CD4-positive, alpha-beta memory T cell (primary cell): ENCODE measurements at regions not wholly inside any gene's neighbourhood (a gene's known extent, or its start where the extent isn't known, plus 50 kb on each side); places are given as distances from the start of the nearest gene placed in this dataset.

Experiments
- CTCF ChIA-PET: fragments of 350-600 bp; sonication (Branson Sonifier 250); formaldehyde crosslinking; loops from one replicate; lab custom pipeline; 2021; ENCODE audit warnings: inconsistent platforms; ENCODE audit not compliant: partially characterized antibody; lab: Charles Lee
- POLR2A ChIA-PET: fragments of 350-600 bp; sonication (Branson Sonifier 250); formaldehyde crosslinking; loops from one replicate; lab custom pipeline; 2021; ENCODE audit not compliant: partially characterized antibody; lab: Charles Lee
- DNase-seq, 5 donors: peaks; one replicate each; pipeline versions ENCODE4 v3.0.0 to v3.0.0-alpha.2; 2020 to 2022; ENCODE audit warnings: mixed read lengths in 1 of 5
- H3K27ac ChIP-seq: one replicate; pipeline ENCODE4 v1.7.0; 2013; ENCODE audit warnings: low read depth, low read length
- H3K27me3 ChIP-seq: 2 replicates; pipeline ENCODE4 v1.7.0; 2013; ENCODE audit warnings: mild to moderate bottlenecking, low read length, moderate library complexity; ENCODE audit not compliant: insufficient read depth
- H3K36me3 ChIP-seq: 2 replicates; pipeline ENCODE4 v1.7.0; 2013; ENCODE audit warnings: mild to moderate bottlenecking, low read length, moderate library complexity; ENCODE audit not compliant: insufficient read depth
- H3K4me1 ChIP-seq: 2 replicates; pipeline ENCODE4 v1.7.0; 2013; ENCODE audit warnings: mild to moderate bottlenecking, low read length, moderate library complexity; ENCODE audit not compliant: insufficient read depth
- H3K4me3 ChIP-seq, 2 donors: one replicate each; pipeline ENCODE4 v1.7.0; 2013; ENCODE audit warnings: low read length in 2 of 2, mild to moderate bottlenecking in 1 of 2
- H3K9me3 ChIP-seq, 2 donors: one replicate each; pipeline ENCODE4 v1.7.0; 2013; ENCODE audit warnings: low read length in 2 of 2, control low read depth in 1 of 2; ENCODE audit not compliant: control insufficient read depth in 1 of 2
- H3K27ac Mint-ChIP-seq, 7 donors: one replicate each; pipeline ENCODE4 v1.8.0; 2020 to 2021; ENCODE audit warnings: mixed read lengths in 7 of 7, mild to moderate bottlenecking in 6 of 7, inconsistent platforms in 3 of 7, moderate library complexity in 3 of 7
- H3K27me3 Mint-ChIP-seq, 2 donors: one replicate each; pipeline ENCODE4 v1.8.0; 2020 to 2021; ENCODE audit warnings: mixed read lengths in 2 of 2
- H3K36me3 Mint-ChIP-seq, 2 donors: one replicate each; pipeline ENCODE4 v1.8.0; 2020 to 2021; ENCODE audit warnings: mixed read lengths in 2 of 2, inconsistent platforms in 1 of 2, mild to moderate bottlenecking in 1 of 2
- H3K4me1 Mint-ChIP-seq, 4 donors: one replicate each; pipeline ENCODE4 v1.8.0; 2020 to 2021; ENCODE audit warnings: mixed read lengths in 4 of 4, mild to moderate bottlenecking in 1 of 4
- H3K4me3 Mint-ChIP-seq, 8 donors: one replicate each; pipeline ENCODE4 v1.8.0; 2020 to 2021; ENCODE audit warnings: mixed read lengths in 8 of 8, mild to moderate bottlenecking in 7 of 8, moderate library complexity in 6 of 8, inconsistent platforms in 3 of 8
- H3K9me3 Mint-ChIP-seq, 8 donors: one replicate each; pipeline ENCODE4 v1.8.0; 2020 to 2021; ENCODE audit warnings: mixed read lengths in 8 of 8, mild to moderate bottlenecking in 5 of 8, inconsistent platforms in 3 of 8, moderate library complexity in 1 of 8
- intact Hi-C: fragments of 100-400 bp; cut with micrococcal nuclease; formaldehyde crosslinking; loops from one replicate; pipeline ENCODE4 v1.15.1; 2023

- no peak for DNase-seq
- CTCF ChIA-PET = no interaction called here
- Histone ChIP-seq H3K27ac (no peak overlapping the region), H3K27me3 (no peaks in the 10 kb centered on the region), H3K9me3 (no peaks in the 10 kb centered on the region), H3K4me3 (no peak overlapping the region), H3K4me1 (no peaks in the 10 kb centered on the region), H3K36me3 (no peaks in the 10 kb centered on the region)
- Mint-ChIP-seq H3K27me3 (no peaks in the 10 kb centered on the region), H3K27ac (no peak overlapping the region), H3K4me3 (no peak overlapping the region), H3K36me3 (peaks cover 0 to 3% of the 10 kb centered on the region in 2 donors), H3K9me3 (peaks cover 0 to under 1% (median 0%) of the 10 kb centered on the region in 8 donors), H3K4me1 (no peaks in the 10 kb centered on the region)
- intact Hi-C loops = no loop called here
- POLR2A ChIA-PET = no interaction called here
These were observed 134.6 kb downstream of the VRK1 start for GRCh38 chr14:96931751-96932150.

GRCh38 chr14:96934638-96935330 is 137.6 kb downstream of the VRK1 start:
- Mint-ChIP-seq H3K27ac (no peak overlapping the region), H3K9me3 (peaks cover 0 to 4% (median 0%) of the 10 kb centered on the region in 8 donors), H3K4me3 (no peak overlapping the region), H3K4me1 (no peaks in the 10 kb centered on the region), H3K36me3 (peaks cover 0 to 3% of the 10 kb centered on the region in 2 donors), H3K27me3 (no peaks in the 10 kb centered on the region)
- CTCF ChIA-PET = no interaction called here
- Histone ChIP-seq H3K9me3 (no peaks in the 10 kb centered on the region), H3K27me3 (no peaks in the 10 kb centered on the region), H3K4me1 (no peaks in the 10 kb centered on the region), H3K4me3 (no peak overlapping the region), H3K36me3 (no peaks in the 10 kb centered on the region), H3K27ac (no peak overlapping the region)
- POLR2A ChIA-PET = no interaction called here
- no peak for DNase-seq
- intact Hi-C loops = no loop called here

- no peak overlapping the region for H3K27ac ChIP-seq
- H3K27me3 Mint-ChIP-seq = no peaks in the 10 kb centered on the region
- H3K4me3 Mint-ChIP-seq = no peak overlapping the region
- H3K27me3 ChIP-seq = no peaks in the 10 kb centered on the region
- H3K9me3 ChIP-seq = no peaks in the 10 kb centered on the region
- DNase-seq = no peak
- H3K36me3 Mint-ChIP-seq = no peaks in the 10 kb centered on the region
- no peak overlapping the region for H3K4me3 ChIP-seq
- no peaks in the 10 kb centered on the region for H3K4me1 ChIP-seq
- no peaks in the 10 kb centered on the region for H3K4me1 Mint-ChIP-seq
- CTCF ChIA-PET = no interaction called here
- H3K9me3 Mint-ChIP-seq = peaks cover 0 to 4% (median 0%) of the 10 kb centered on the region in 8 donors
- H3K27ac Mint-ChIP-seq = no peak overlapping the region
- H3K36me3 ChIP-seq = no peaks in the 10 kb centered on the region
- intact Hi-C loops = no loop called here
- POLR2A ChIA-PET = no interaction called here
These were observed 141.8 kb downstream of the VRK1 start for GRCh38 chr14:96938946-96939345.

- H3K36me3 Mint-ChIP-seq = no peaks in the 10 kb centered on the region
- no peak overlapping the region for H3K27ac Mint-ChIP-seq
- Histone ChIP-seq H3K27me3 (no peaks in the 10 kb centered on the region), H3K27ac (no peak overlapping the region), H3K4me1 (peaks cover 2% of the 10 kb centered on the region), H3K9me3 (no peaks in the 10 kb centered on the region), H3K36me3 (no peaks in the 10 kb centered on the region), H3K4me3 (no peak overlapping the region)
- CTCF ChIA-PET = no interaction called here
- H3K9me3 Mint-ChIP-seq = peaks cover 0 to 4% (median 0%) of the 10 kb centered on the region in 8 donors
- no peaks in the 10 kb centered on the region for H3K27me3 Mint-ChIP-seq
- intact Hi-C loops = no loop called here
- no peaks in the 10 kb centered on the region for H3K4me1 Mint-ChIP-seq
- no peak for DNase-seq
- no peak overlapping the region for H3K4me3 Mint-ChIP-seq
- POLR2A ChIA-PET = no interaction called here
These were observed 142.8 kb downstream of the VRK1 start for GRCh38 chr14:96940009-96940408.

GRCh38 chr14:96944297-96944696 is 147.1 kb downstream of the VRK1 start:
- no peak overlapping the region for H3K4me3 ChIP-seq
- no peaks in the 10 kb centered on the region for H3K27me3 ChIP-seq
- H3K36me3 ChIP-seq = no peaks in the 10 kb centered on the region
- H3K36me3 Mint-ChIP-seq = peaks cover 0 to 4% of the 10 kb centered on the region in 2 donors
- ChIA-PET CTCF (no interaction called here), POLR2A (interaction anchor here (1.2 kb wide), 1 partner anchor 72 kb away, joined by 3 read pairs; no protein-coding TSS in a partner anchor)
- no peak overlapping the region for H3K4me3 Mint-ChIP-seq
- H3K9me3 Mint-ChIP-seq = peaks cover 0 to 3% (median 0%) of the 10 kb centered on the region in 8 donors
- H3K27me3 Mint-ChIP-seq = no peaks in the 10 kb centered on the region
- H3K27ac ChIP-seq = no peak overlapping the region
- no peak overlapping the region for H3K27ac Mint-ChIP-seq
- DNase-seq = no peak
- H3K4me1 Mint-ChIP-seq = peaks cover 9 to 19% (median 14%) of the 10 kb centered on the region in 4 donors
- H3K9me3 ChIP-seq = no peaks in the 10 kb centered on the region
- peaks cover 16% of the 10 kb centered on the region for H3K4me1 ChIP-seq
- intact Hi-C loops = no loop called here

- no peaks in the 10 kb centered on the region for H3K27me3 Mint-ChIP-seq
- H3K36me3 Mint-ChIP-seq = peaks cover 0 to 4% of the 10 kb centered on the region in 2 donors
- H3K27ac Mint-ChIP-seq = peak overlapping the region in 1 of 7 donors; percentile 8
- intact Hi-C loops = no loop called here
- H3K4me1 Mint-ChIP-seq = peaks cover 17 to 31% (median 24%) of the 10 kb centered on the region in 4 donors
- peak overlapping the region in 3 of 8 donors; percentile 1 to 7 (median 3) for H3K4me3 Mint-ChIP-seq
- H3K4me1 ChIP-seq = peaks cover 25% of the 10 kb centered on the region
- peaks cover 0 to 3% (median 0%) of the 10 kb centered on the region in 8 donors for H3K9me3 Mint-ChIP-seq
- DNase-seq = no peak
- ChIA-PET CTCF (no interaction called here), POLR2A (interaction anchor here (3.0 kb wide), 1 partner anchor 16 kb away, joined by 16 read pairs; no protein-coding TSS in a partner anchor)
- H3K4me3 ChIP-seq = no peak overlapping the region
- no peak overlapping the region for H3K27ac ChIP-seq
- H3K36me3 ChIP-seq = no peaks in the 10 kb centered on the region
- no peaks in the 10 kb centered on the region for H3K27me3 ChIP-seq
- no peaks in the 10 kb centered on the region for H3K9me3 ChIP-seq
These were observed 148.5 kb downstream of the VRK1 start for GRCh38 chr14:96945721-96946120.

GRCh38 chr14:96949594-96949993 is 152.4 kb downstream of the VRK1 start:
- Histone ChIP-seq H3K4me1 (peaks cover 25% of the 10 kb centered on the region), H3K36me3 (no peaks in the 10 kb centered on the region), H3K27me3 (no peaks in the 10 kb centered on the region), H3K27ac (no peak overlapping the region), H3K9me3 (no peaks in the 10 kb centered on the region), H3K4me3 (no peak overlapping the region)
- ChIA-PET CTCF (interaction anchor here (1.6 to 1.7 kb wide), 2 partner anchors 13 to 14 kb away, joined by 4 to 5 read pairs; no protein-coding TSS in a partner anchor), POLR2A (interaction anchor here (4.0 kb wide), 1 partner anchor 12 kb away, joined by 26 read pairs; no protein-coding TSS in a partner anchor)
- DNase-seq = no peak
- Mint-ChIP-seq H3K36me3 (peaks cover 1 to 4% of the 10 kb centered on the region in 2 donors), H3K27me3 (no peaks in the 10 kb centered on the region), H3K4me3 (peak overlapping the region in 3 of 8 donors; percentile 4 to 33 (median 27)), H3K4me1 (peaks cover 18 to 35% (median 24%) of the 10 kb centered on the region in 4 donors), H3K9me3 (peaks cover 0 to 3% (median 0%) of the 10 kb centered on the region in 8 donors), H3K27ac (peak overlapping the region in 6 of 7 donors; percentile 1 to 66 (median 44))
- intact Hi-C loops = no loop called here
